ENCODE measurements at regions not wholly inside any gene's neighbourhood (a gene's known extent, or its start where the extent isn't known, plus 50 kb on each side); places are given as distances from the start of the nearest gene placed in this dataset.

- Histone ChIP-seq H3K36me3 (no peaks in the 10 kb centered on the region), H3K27me3 (no peaks in the 10 kb centered on the region), H3K9ac (no peak overlapping the region), H3K27ac (no peak overlapping the region), H3K4me3 (no peak overlapping the region), H3K4me2 (no peak overlapping the region), H3K9me3 (replicated peaks in 1 of 11) (no peaks in the 10 kb centered on the region), H3K4me1 (no peaks in the 10 kb centered on the region), H4K20me1 (no peaks in the 10 kb centered on the region)
- TF ChIP-seq Cebpa-rat (IDR thresholded peaks at IDR 0.05) = no peak
Observed at GRCh38 chr3:137061186-137061585, 103.4 kb downstream of the IL20RB start.

GRCh38 chr3:137062250-137062649 lies 104.5 kb downstream of the IL20RB start:
- Histone ChIP-seq H3K27me3 (no peaks in the 10 kb centered on the region), H3K27ac (no peak overlapping the region), H3K36me3 (no peaks in the 10 kb centered on the region), H3K9ac (no peak overlapping the region), H4K20me1 (no peaks in the 10 kb centered on the region), H3K4me1 (no peaks in the 10 kb centered on the region), H3K4me3 (no peak overlapping the region), H3K9me3 (replicated peaks in 1 of 11) (no peaks in the 10 kb centered on the region), H3K4me2 (no peak overlapping the region)
- TF ChIP-seq Cebpa-rat (IDR thresholded peaks at IDR 0.05) = no peak

- H3K4me3 ChIP-seq = no peak overlapping the region
- no peak overlapping the region for H3K27ac ChIP-seq
- no peak overlapping the region for H3K9ac ChIP-seq
- H3K36me3 ChIP-seq = no peaks in the 10 kb centered on the region
- TF ChIP-seq Cebpa-rat (IDR thresholded peaks at IDR 0.05) = no peak
- no peaks in the 10 kb centered on the region for H4K20me1 ChIP-seq
- no peaks in the 10 kb centered on the region for H3K4me1 ChIP-seq
- H3K27me3 ChIP-seq = no peaks in the 10 kb centered on the region
- H3K9me3 ChIP-seq (replicated peaks in 1 of 11) = no peaks in the 10 kb centered on the region
- H3K4me2 ChIP-seq = no peak overlapping the region
Observed at GRCh38 chr3:137065381-137065780, 107.6 kb downstream of the IL20RB start.

- H3K36me3 ChIP-seq = no peaks in the 10 kb centered on the region
- no peak overlapping the region for H3K4me3 ChIP-seq
Observed at GRCh38 chr3:137066092-137066491, 108.3 kb downstream of the IL20RB start.

GRCh38 chr3:137071104-137071503 lies 113.3 kb downstream of the IL20RB start:
- H4K20me1 ChIP-seq = no peaks in the 10 kb centered on the region
- no peaks in the 10 kb centered on the region for H3K4me1 ChIP-seq
- no peaks in the 10 kb centered on the region; a peak in 1 of 22 replicates for H3K9me3 ChIP-seq (replicated peaks in 1 of 11)
- no peak overlapping the region for H3K9ac ChIP-seq
- H3K27me3 ChIP-seq = no peaks in the 10 kb centered on the region
- no peak overlapping the region for H3K4me2 ChIP-seq
- no peak overlapping the region for H3K27ac ChIP-seq
- TF ChIP-seq Cebpa-rat (IDR thresholded peaks at IDR 0.05) = no peak
- H3K4me3 ChIP-seq = no peak overlapping the region
- H3K36me3 ChIP-seq = no peaks in the 10 kb centered on the region

More at GRCh38 chr3:137066092-137066491, 108.3 kb downstream of the IL20RB start:
- H3K27ac ChIP-seq = no peak overlapping the region
- H4K20me1 ChIP-seq = no peaks in the 10 kb centered on the region
- no peak overlapping the region for H3K9ac ChIP-seq
- TF ChIP-seq Cebpa-rat (IDR thresholded peaks at IDR 0.05) = no peak
- no peaks in the 10 kb centered on the region for H3K4me1 ChIP-seq
- no peaks in the 10 kb centered on the region for H3K27me3 ChIP-seq
- no peak overlapping the region for H3K4me2 ChIP-seq
- H3K9me3 ChIP-seq (replicated peaks in 1 of 11) = no peaks in the 10 kb centered on the region; a peak in 1 of 22 replicates

GRCh38 chr3:137075020-137075419 lies 117.2 kb downstream of the IL20RB start:
- no peak overlapping the region for H3K4me2 ChIP-seq

GRCh38 chr3:137078040-137078439 lies 120.3 kb downstream of the IL20RB start:
- no peaks in the 10 kb centered on the region for H3K36me3 ChIP-seq
- no peaks in the 10 kb centered on the region for H3K9me3 ChIP-seq (replicated peaks in 1 of 11)
- no peak overlapping the region for H3K4me3 ChIP-seq
- H4K20me1 ChIP-seq = no peaks in the 10 kb centered on the region
- no peak overlapping the region for H3K4me2 ChIP-seq
- no peak overlapping the region for H3K27ac ChIP-seq
- no peaks in the 10 kb centered on the region for H3K27me3 ChIP-seq
- TF ChIP-seq Cebpa-rat (IDR thresholded peaks at IDR 0.05) = no peak
- H3K4me1 ChIP-seq = no peaks in the 10 kb centered on the region
- H3K9ac ChIP-seq = no peak overlapping the region

More at GRCh38 chr3:137075020-137075419, 117.2 kb downstream of the IL20RB start:
- no peaks in the 10 kb centered on the region for H3K4me1 ChIP-seq
- no peak overlapping the region for H3K9ac ChIP-seq
- H3K9me3 ChIP-seq (replicated peaks in 1 of 11) = no peaks in the 10 kb centered on the region; a peak in 1 of 22 replicates
- no peaks in the 10 kb centered on the region for H3K36me3 ChIP-seq
- H4K20me1 ChIP-seq = no peaks in the 10 kb centered on the region
- no peaks in the 10 kb centered on the region for H3K27me3 ChIP-seq
- no peak overlapping the region for H3K27ac ChIP-seq
- TF ChIP-seq Cebpa-rat (IDR thresholded peaks at IDR 0.05) = no peak
- H3K4me3 ChIP-seq = no peak overlapping the region

GRCh38 chr3:137079571-137079970 lies 121.8 kb downstream of the IL20RB start:
- no peak for TF ChIP-seq Cebpa-rat (IDR thresholded peaks at IDR 0.05)

GRCh38 chr3:137081711-137082110 lies 123.9 kb downstream of the IL20RB start:
- no peak for TF ChIP-seq Cebpa-rat (IDR thresholded peaks at IDR 0.05)
- no peaks in the 10 kb centered on the region for H3K36me3 ChIP-seq
- H3K4me1 ChIP-seq = no peaks in the 10 kb centered on the region
- H3K4me2 ChIP-seq = no peak overlapping the region
- H3K27ac ChIP-seq = no peak overlapping the region
- no peaks in the 10 kb centered on the region for H3K27me3 ChIP-seq
- no peak overlapping the region for H3K9ac ChIP-seq
- no peaks in the 10 kb centered on the region for H4K20me1 ChIP-seq
- no peak overlapping the region for H3K4me3 ChIP-seq
- H3K9me3 ChIP-seq (replicated peaks in 1 of 11) = no peaks in the 10 kb centered on the region

More at GRCh38 chr3:137079571-137079970, 121.8 kb downstream of the IL20RB start:
- no peak overlapping the region for H3K4me2 ChIP-seq
- H3K9me3 ChIP-seq (replicated peaks in 1 of 11) = no peaks in the 10 kb centered on the region
- H3K27me3 ChIP-seq = no peaks in the 10 kb centered on the region
- no peak overlapping the region for H3K9ac ChIP-seq
- H3K4me1 ChIP-seq = no peaks in the 10 kb centered on the region
- no peak overlapping the region for H3K27ac ChIP-seq
- no peaks in the 10 kb centered on the region for H4K20me1 ChIP-seq
- H3K4me3 ChIP-seq = no peak overlapping the region
- no peaks in the 10 kb centered on the region for H3K36me3 ChIP-seq

- Histone ChIP-seq H3K36me3 (no peaks in the 10 kb centered on the region), H3K27me3 (no peaks in the 10 kb centered on the region), H3K9me3 (replicated peaks in 1 of 11) (no peaks in the 10 kb centered on the region), H3K4me2 (no peak overlapping the region), H3K27ac (no peak overlapping the region), H3K9ac (no peak overlapping the region), H4K20me1 (no peaks in the 10 kb centered on the region), H3K4me1 (no peaks in the 10 kb centered on the region), H3K4me3 (no peak overlapping the region)
- no peak for TF ChIP-seq Cebpa-rat (IDR thresholded peaks at IDR 0.05)
Observed at GRCh38 chr3:137082763-137083162, 125.0 kb downstream of the IL20RB start.

Measured in BLaER1 treated with 17β-estradiol and CSF1 and Interleukin-3, amounts not matched to agents 10 nM and 100 nM (cell line).